GM19438 (cell line): ENCODE measurements at regions not wholly inside any gene's neighbourhood (a gene's known extent, or its start where the extent isn't known, plus 50 kb on each side); places are given as distances from the start of the nearest gene placed in this dataset.

Experiments
- ATAC-seq: cut with Tn5 transposase; IDR thresholded peaks from one replicate; pipeline ENCODE4 v1.9.1; 2021; ENCODE audit warnings: low read depth; ENCODE audit not compliant: unreplicated experiment

- ATAC-seq = no peak
Observed at GRCh38 chr11:95586661-95587060, 202.9 kb downstream of the FAM76B start.

GRCh38 chr11:95586155-95586554 lies 203.4 kb downstream of the FAM76B start:
- ATAC-seq = no peak

DNA sequence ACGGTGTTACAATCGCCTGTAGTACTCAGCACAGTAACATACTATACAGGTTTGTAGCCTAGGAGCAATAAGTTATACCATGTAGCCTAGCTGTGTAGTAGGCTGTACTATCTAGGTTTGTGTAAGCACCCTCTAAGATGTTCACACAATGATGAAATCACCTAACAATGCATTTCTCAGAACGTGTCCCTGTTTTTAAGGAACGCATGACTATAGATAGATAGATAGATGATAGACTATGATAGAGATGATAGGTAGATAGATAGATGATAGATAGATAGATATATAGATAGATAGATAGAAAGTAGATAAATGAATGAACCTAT lies 203.9 kb downstream of the FAM76B start:
- no peak for ATAC-seq

DNA sequence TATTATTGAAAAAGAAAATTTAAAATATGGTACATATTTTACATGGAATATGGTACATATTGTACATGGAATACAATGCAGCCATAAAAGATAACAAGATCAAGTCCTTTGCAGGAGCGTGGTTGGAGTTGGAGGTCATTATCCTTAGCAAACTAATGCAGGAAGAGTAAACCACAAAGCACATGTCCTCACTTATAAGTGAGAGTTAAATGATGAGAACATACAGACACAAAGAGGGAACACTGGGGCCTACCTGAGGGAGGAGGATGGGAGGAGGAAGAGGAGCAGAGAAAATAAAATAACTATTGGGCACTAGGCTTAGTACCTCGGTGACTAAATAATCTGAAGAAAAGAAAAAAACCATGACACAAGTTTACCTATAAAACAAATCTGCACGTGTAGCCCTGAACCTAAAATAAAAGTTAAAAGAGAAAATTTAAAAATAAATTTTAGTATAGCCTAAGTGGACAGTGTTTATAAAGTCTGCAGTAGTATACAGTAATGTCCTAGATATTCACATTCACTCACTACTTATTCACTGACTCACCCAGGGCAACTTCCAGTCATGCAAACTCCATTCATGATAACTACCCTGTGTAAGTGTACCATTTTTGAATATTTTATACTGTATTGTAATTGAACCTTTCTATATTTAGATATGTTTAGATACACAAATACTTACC lies 204.4 kb downstream of the FAM76B start:
- ATAC-seq = no peak

- ATAC-seq = no peak
Observed at GRCh38 chr11:95584589-95584988, 205.0 kb downstream of the FAM76B start.

DNA sequence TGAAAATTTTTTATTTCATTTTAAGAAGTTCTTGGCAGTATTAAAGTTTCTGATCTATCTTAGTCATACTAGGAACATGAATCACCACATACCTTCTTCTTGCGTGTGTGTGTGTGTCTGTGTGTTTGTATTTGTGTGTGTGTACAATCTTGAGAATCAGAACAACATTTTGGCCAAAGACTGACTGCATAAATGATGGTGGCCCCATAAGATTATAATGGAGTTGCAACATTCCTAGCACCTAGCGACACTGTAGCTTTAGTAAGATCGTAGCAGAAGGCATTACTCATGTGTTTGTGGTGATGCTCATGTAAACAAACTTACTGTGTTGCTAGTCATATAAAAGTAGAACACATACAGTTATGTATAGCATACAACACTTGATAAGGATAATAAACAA lies 205.4 kb downstream of the FAM76B start:
- ATAC-seq = no peak

GRCh38 chr11:95577716-95578460 lies 211.7 kb downstream of the FAM76B start:
- no peak for ATAC-seq

GRCh38 chr11:95576146-95576845 lies 213.3 kb downstream of the FAM76B start:
- no peak for ATAC-seq

- no peak for ATAC-seq
Observed at GRCh38 chr11:95575517-95575916, 214.1 kb downstream of the FAM76B start.

GRCh38 chr11:95571718-95572260 lies 217.8 kb downstream of the FAM76B start:
- ATAC-seq = no peak

DNA sequence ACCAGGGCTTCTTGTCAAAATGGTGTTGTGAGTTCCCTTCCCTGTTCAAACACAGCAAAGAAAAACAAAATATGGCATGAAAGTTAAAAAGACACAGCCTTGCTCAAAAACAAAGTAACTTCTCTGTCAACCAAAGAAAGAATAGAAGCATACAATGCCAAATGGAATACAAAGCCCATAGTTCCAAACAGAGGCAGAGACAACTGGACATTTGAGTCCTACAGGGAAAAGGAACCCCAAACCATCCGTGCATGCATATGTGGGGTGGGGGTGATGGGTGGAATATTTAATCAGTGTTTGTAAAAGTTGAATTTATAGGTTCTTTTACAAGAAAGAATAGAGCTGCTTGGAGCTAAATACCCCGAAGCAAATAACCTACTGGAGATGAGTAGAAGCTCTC lies 218.7 kb downstream of the FAM76B start:
- no peak for ATAC-seq

GRCh38 chr11:95569207-95569606 lies 220.4 kb downstream of the FAM76B start:
- ATAC-seq = no peak

DNA sequence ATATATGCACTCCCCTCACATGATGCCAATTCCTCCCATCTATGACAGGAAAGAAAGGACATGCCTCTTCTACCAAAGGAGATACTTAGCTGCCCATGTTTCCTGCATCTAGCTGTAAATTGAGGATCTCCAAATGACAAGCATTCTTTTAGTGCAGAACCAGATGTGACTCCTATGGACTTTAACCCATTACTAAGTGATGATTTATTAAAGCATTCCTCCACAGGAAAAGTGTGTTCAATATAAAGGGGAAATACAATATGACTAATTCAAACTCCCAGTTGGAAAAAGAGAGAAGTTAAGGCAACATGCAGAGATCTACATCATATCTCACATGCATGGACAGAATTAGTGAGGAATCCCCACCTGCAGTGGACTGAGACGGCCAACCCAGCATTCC lies 221.3 kb downstream of the FAM76B start:
- no peak for ATAC-seq

- ATAC-seq = no peak
Observed at GRCh38 chr11:95567685-95568084, 221.9 kb downstream of the FAM76B start.

DNA sequence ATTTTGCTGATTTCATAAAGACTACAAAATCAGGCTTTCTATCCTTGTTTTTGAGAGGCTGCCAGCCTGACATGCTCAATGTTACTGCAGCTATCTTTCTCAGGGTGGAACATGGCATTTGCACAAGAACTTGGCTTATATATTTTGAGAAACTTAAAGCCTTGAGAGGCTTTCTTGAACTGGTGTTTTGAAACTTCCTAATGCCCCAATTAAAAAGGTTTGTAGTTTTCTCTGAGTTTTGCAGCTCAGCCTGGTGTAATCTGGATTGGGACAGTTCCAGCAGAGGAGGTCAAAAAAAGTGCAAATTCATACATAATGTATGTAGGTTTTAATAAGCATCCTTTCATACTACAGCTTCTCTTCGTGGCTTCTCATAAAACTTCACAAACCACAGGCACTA lies 223.4 kb downstream of the FAM76B start:
- ATAC-seq = no peak

DNA sequence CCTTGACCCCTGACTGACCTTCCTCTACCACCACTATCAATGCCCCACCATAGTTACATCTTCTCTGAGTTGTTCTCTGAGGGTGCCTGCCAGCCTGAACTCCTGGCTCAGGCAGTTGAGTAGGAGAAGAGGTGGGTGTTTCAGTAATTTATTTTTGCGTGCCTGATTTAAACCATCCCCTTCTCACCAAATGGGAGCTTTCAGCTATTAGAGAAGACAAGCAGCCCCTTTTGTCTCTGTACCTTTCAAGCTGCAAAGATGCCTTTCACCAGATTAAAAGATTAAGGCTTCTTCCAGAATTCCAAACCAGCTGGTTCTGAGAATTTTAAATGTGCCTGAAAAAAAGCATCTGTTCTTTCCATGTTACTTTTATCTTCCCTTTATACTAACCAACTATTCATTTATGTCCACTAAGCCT lies 223.8 kb downstream of the FAM76B start:
- ATAC-seq = no peak

- ATAC-seq = no peak
Observed at GRCh38 chr11:95563859-95564258, 225.7 kb downstream of the FAM76B start.

- ATAC-seq = no peak
Observed at GRCh38 chr11:95563173-95563572, 226.4 kb downstream of the FAM76B start.

GRCh38 chr11:95562196-95562921 lies 227.2 kb downstream of the FAM76B start:
- ATAC-seq = no peak

GRCh38 chr11:95559899-95560298 lies 229.7 kb downstream of the FAM76B start:
- ATAC-seq = no peak

DNA sequence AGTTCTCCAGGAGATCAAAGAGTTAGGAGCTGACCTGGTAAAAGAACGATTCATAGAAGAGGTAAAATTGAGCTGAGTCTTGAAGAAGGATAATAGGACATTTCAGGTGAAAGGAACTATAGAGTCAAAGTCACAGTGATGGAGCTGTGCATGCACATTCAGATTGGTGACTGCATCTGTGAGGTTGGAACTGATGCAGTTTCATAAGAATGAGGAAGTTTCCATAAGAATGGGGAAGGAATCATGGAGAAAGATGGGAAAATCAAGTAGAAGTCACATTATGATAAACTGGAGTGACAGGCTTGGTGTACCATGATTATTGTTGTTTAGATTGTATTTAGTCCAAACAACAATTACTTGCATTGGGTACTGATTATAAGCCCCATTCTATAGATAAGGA lies 232.2 kb downstream of the FAM76B start:
- ATAC-seq = no peak
